ENCODE measurements at regions not wholly inside any gene's neighbourhood (a gene's known extent, or its start where the extent isn't known, plus 50 kb on each side); places are given as distances from the start of the nearest gene placed in this dataset.
"Not testable (repeated sequence)": the region's sequence is repeated elsewhere in the genome, so short reads cannot be mapped to it uniquely, and the experiment has no call there.

DNA sequence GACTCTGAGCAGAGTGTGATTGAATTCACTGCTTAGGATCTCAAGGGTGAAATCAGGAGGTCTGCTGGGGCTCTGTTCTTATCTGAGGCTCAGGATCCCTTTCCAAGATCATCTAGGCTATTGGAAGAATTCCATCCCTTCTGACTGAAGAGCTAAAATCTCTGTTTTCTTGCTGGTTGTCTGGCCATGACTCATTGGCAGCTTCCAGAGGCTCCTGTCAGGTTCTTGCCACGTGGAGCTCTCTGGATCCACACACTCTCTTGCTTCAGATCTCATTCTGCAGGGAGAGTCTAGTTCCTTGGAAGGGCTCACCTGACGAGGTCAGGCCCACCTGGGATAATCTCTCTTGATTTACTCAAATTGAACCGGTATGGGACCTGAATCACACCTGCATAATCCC, 930.7 kb downstream of the CDH8 start:
- TF ChIP-seq, protein P1, sequence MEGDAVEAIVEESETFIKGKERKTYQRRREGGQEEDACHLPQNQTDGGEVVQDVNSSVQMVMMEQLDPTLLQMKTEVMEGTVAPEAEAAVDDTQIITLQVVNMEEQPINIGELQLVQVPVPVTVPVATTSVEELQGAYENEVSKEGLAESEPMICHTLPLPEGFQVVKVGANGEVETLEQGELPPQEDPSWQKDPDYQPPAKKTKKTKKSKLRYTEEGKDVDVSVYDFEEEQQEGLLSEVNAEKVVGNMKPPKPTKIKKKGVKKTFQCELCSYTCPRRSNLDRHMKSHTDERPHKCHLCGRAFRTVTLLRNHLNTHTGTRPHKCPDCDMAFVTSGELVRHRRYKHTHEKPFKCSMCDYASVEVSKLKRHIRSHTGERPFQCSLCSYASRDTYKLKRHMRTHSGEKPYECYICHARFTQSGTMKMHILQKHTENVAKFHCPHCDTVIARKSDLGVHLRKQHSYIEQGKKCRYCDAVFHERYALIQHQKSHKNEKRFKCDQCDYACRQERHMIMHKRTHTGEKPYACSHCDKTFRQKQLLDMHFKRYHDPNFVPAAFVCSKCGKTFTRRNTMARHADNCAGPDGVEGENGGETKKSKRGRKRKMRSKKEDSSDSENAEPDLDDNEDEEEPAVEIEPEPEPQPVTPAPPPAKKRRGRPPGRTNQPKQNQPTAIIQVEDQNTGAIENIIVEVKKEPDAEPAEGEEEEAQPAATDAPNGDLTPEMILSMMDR (IDR thresholded peaks at IDR 0.05; ENCODE audit: low read length): no peak
- no peak for TF ChIP-seq EZH2phosphoT487 (IDR thresholded peaks at IDR 0.05; ENCODE audit: low read length)
- TF ChIP-seq EZH2 (optimal IDR thresholded peaks at IDR 0.05; ENCODE audit: low read depth, low read length): no peak
- no peak overlapping the region for H2AFZ ChIP-seq (ENCODE audit: low read length)
- H3K79me2 ChIP-seq (ENCODE audit: low read length): no peaks in the 10 kb centered on the region
- no peaks in the 10 kb centered on the region for H4K20me1 ChIP-seq (ENCODE audit: insufficient read depth, low read length)
- H3K27ac ChIP-seq (ENCODE audit: low read length): no peak overlapping the region
- H3K4me1 ChIP-seq (ENCODE audit: low read length): peaks cover 3% of the 10 kb centered on the region; the same call in 1 of the 2 replicates
- no peaks in the 10 kb centered on the region for H3K9me2 ChIP-seq (replicated peaks; ENCODE audit: insufficient read depth, low read length)
- no peak overlapping the region for H3K4me2 ChIP-seq (ENCODE audit: low read depth, low read length)
- H3K9ac ChIP-seq (ENCODE audit: low read length): no peak overlapping the region
- no peaks in the 10 kb centered on the region for H3K27me3 ChIP-seq (replicated peaks; ENCODE audit: insufficient read depth, low read length)
- no peak overlapping the region for H3K4me3 ChIP-seq (ENCODE audit: low read length)
- H3K36me3 ChIP-seq (replicated peaks; ENCODE audit: insufficient read depth, low read length): no peaks in the 10 kb centered on the region
- no peaks in the 10 kb centered on the region for H3K9me3 ChIP-seq (replicated peaks; ENCODE audit: insufficient read depth, low read length)
- DNase-seq: no peak
- H3F3A ChIP-seq (ENCODE audit: insufficient read depth, low read length): no peaks in the 10 kb centered on the region

DNA sequence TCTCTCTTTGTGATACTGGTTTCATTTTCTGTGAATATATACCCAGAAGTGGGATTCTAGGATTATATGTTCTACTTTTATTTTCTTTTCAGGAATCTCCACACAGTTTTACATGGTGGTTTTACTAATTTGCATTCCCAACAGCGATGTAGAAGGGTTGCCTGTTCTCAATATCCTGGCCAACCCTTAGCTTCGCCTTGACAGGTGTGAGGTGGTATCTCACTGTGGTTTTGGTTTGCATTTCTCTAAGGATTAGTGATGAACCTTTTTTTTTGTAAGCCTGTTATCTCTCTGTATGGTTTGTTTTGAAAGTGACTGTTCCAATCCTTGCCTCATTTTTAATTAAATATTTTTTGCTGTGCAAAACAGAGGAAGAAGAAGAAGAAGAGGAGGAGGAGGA, 937.7 kb downstream of the CDH8 start:
- no peaks in the 10 kb centered on the region for H3K9me3 ChIP-seq (replicated peaks; ENCODE audit: insufficient read depth, low read length)
- H3K9me2 ChIP-seq (replicated peaks; ENCODE audit: insufficient read depth, low read length): no peaks in the 10 kb centered on the region
- no peak overlapping the region for H3K27ac ChIP-seq (ENCODE audit: low read length)
- H3K27me3 ChIP-seq (replicated peaks; ENCODE audit: insufficient read depth, low read length): peaks cover 15% of the 10 kb centered on the region
- H3K36me3 ChIP-seq (replicated peaks; ENCODE audit: insufficient read depth, low read length): no peaks in the 10 kb centered on the region
- no peak overlapping the region for H2AFZ ChIP-seq (ENCODE audit: low read length)
- no peak overlapping the region for H3K4me3 ChIP-seq (ENCODE audit: low read length)
- no peaks in the 10 kb centered on the region for H4K20me1 ChIP-seq (ENCODE audit: insufficient read depth, low read length)
- no peaks in the 10 kb centered on the region for H3K79me2 ChIP-seq (ENCODE audit: low read length)
- TF ChIP-seq EZH2 (optimal IDR thresholded peaks at IDR 0.05; ENCODE audit: low read depth, low read length) (no peak), EZH2phosphoT487 (IDR thresholded peaks at IDR 0.05; ENCODE audit: low read length) (no peak)
- TF ChIP-seq, protein P1 (IDR thresholded peaks at IDR 0.05; ENCODE audit: low read length): no peak
- DNase-seq: peak; percentile 86
- no peak overlapping the region for H3K9ac ChIP-seq (ENCODE audit: low read length)
- peak overlapping the region; percentile 20; the same call in 1 of the 2 replicates for H3K4me2 ChIP-seq (ENCODE audit: low read depth, low read length)
- H3F3A ChIP-seq (ENCODE audit: insufficient read depth, low read length): no peaks in the 10 kb centered on the region
- peaks cover 6% of the 10 kb centered on the region for H3K4me1 ChIP-seq (ENCODE audit: low read length)

DNA sequence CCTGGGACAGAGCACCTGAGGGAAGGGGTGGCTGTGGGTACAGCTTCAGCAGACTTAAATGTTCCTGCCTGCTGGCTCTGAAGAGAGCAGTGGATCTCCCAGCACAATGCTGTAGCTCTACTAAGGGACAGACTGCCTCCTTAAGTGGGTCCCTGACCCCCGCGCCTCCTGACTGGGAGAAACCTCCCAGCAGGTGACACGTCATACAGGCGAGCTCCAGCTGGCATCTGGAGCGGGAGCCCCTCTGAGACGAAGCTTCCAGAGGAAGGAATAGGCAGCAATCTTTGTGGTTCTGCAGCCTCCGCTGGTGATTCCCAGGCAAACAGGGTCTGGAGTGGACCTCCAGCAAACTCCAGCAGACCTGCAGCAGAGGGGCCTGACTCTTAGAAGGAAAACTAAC, 944.9 kb downstream of the CDH8 start:
- H3K9ac ChIP-seq (ENCODE audit: low read length); H4K20me1 ChIP-seq (ENCODE audit: insufficient read depth, low read length); H3K36me3 ChIP-seq (replicated peaks; ENCODE audit: insufficient read depth, low read length); DNase-seq; H3K9me3 ChIP-seq (replicated peaks; ENCODE audit: insufficient read depth, low read length); H3K27me3 ChIP-seq (replicated peaks; ENCODE audit: insufficient read depth, low read length); H3K9me2 ChIP-seq (replicated peaks; ENCODE audit: insufficient read depth, low read length); H2AFZ ChIP-seq (ENCODE audit: low read length); H3F3A ChIP-seq (ENCODE audit: insufficient read depth, low read length); H3K4me3 ChIP-seq (ENCODE audit: low read length); H3K27ac ChIP-seq (ENCODE audit: low read length); H3K4me1 ChIP-seq (ENCODE audit: low read length); H3K79me2 ChIP-seq (ENCODE audit: low read length); H3K4me2 ChIP-seq (ENCODE audit: low read depth, low read length): not testable (repeated sequence)

DNA sequence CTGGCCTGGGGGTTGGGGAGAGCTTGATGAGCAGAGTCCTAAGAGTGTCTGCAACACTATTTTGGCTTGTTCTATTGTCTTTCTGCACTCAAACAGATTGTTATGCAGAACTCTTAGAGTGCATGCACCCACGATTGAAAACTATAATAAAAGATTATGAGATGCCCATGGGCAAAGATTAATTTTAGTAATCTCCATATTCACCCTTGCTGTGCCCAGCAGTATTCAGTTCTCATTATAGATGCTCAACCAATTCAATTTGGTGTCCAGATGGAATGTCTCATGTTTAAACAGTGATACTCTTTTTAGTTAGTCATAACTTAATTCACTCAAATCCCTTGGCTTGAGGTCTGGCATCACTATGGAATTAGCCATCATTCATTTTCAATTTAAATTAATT, 952.5 kb downstream of the CDH8 start:
- H3K36me3 ChIP-seq (replicated peaks; ENCODE audit: insufficient read depth, low read length): no peaks in the 10 kb centered on the region
- no peak overlapping the region for H2AFZ ChIP-seq (ENCODE audit: low read length)
- H4K20me1 ChIP-seq (ENCODE audit: insufficient read depth, low read length): no peaks in the 10 kb centered on the region
- H3K9me3 ChIP-seq (replicated peaks; ENCODE audit: insufficient read depth, low read length): no peaks in the 10 kb centered on the region
- H3K79me2 ChIP-seq (ENCODE audit: low read length): no peaks in the 10 kb centered on the region
- H3K4me1 ChIP-seq (ENCODE audit: low read length): no peaks in the 10 kb centered on the region
- TF ChIP-seq EZH2 (optimal IDR thresholded peaks at IDR 0.05; ENCODE audit: low read depth, low read length) (no peak), EZH2phosphoT487 (IDR thresholded peaks at IDR 0.05; ENCODE audit: low read length) (no peak)
- TF ChIP-seq, protein P1 (IDR thresholded peaks at IDR 0.05; ENCODE audit: low read length): no peak
- H3F3A ChIP-seq (ENCODE audit: insufficient read depth, low read length): no peaks in the 10 kb centered on the region
- no peak overlapping the region for H3K9ac ChIP-seq (ENCODE audit: low read length)
- no peaks in the 10 kb centered on the region for H3K27me3 ChIP-seq (replicated peaks; ENCODE audit: insufficient read depth, low read length)
- no peak overlapping the region for H3K4me2 ChIP-seq (ENCODE audit: low read depth, low read length)
- no peak for DNase-seq
- H3K4me3 ChIP-seq (ENCODE audit: low read length): no peak overlapping the region
- no peaks in the 10 kb centered on the region for H3K9me2 ChIP-seq (replicated peaks; ENCODE audit: insufficient read depth, low read length)
- no peak overlapping the region for H3K27ac ChIP-seq (ENCODE audit: low read length)
